ENCODE measurements at regions not wholly inside any gene's neighbourhood (a gene's known extent, or its start where the extent isn't known, plus 50 kb on each side); places are given as distances from the start of the nearest gene placed in this dataset.
"Not testable (repeated sequence)": the region's sequence is repeated elsewhere in the genome, so short reads cannot be mapped to it uniquely, and the experiment has no call there.

GRCh38 chr9:97158722-97159121 lies 119.8 kb upstream of the CTSV start:
- TF ChIP-seq CTCF (IDR thresholded peaks at IDR 0.05; ENCODE audit: low read length); EZH2 (IDR thresholded peaks at IDR 0.05; ENCODE audit: borderline replicate concordance, low read length): not testable (repeated sequence)
